HCT116 (cell line): ENCODE measurements at regions not wholly inside any gene's neighbourhood (a gene's known extent, or its start where the extent isn't known, plus 50 kb on each side); places are given as distances from the start of the nearest gene placed in this dataset.

Experiments used
- ATAC-seq: fragments of 200-7000 bp; cut with Tn5 transposase; 2 replicates; pipeline ENCODE4 v1.9.1; 2020; ENCODE audit warnings: mild to moderate bottlenecking, moderate library complexity
- BruUV-seq: library from RNA; stranded (reverse); fragments of 400-500 nt; replicated peaks from 2 replicates; lab custom pipeline; 2021; lab: Mats Ljungman, UMichigan
- CTCF ChIA-PET: fragments of 300-600 bp; sonication (Branson Sonifier 250); formaldehyde crosslinking; loops from one replicate; lab custom pipeline; 2021; ENCODE audit warnings: antibody characterized with exemption; lab: Charles Lee
- POLR2A ChIA-PET: fragments of 300-600, 350-600 bp; sonication (Branson Sonifier 250); formaldehyde crosslinking; loops from one replicate; lab custom pipeline; 2021; ENCODE audit warnings: antibody characterized with exemption; lab: Charles Lee
- RAD21 ChIA-PET, 2 experiments: fragments of 300-600 bp; sonication (Branson Sonifier 250); formaldehyde crosslinking; loops; one replicate each; lab custom pipeline; 2023; ENCODE audit warnings: low total read pairs in 2 of 2; ENCODE audit not compliant: uncharacterized antibody in 2 of 2, unreplicated experiment in 2 of 2, low non-redundant PET in 1 of 2; lab: Charles Lee
- DNase-seq: peaks from one replicate; pipeline ENCODE4 v3.0.0-alpha.2; 2010; ENCODE audit warnings: low read depth, low spot score
- H2AFZ ChIP-seq: fragments of 200-600 bp; shearing (Covaris generic), sonication (generic); 2 replicates; pipeline ENCODE4 v1.6.1; 2017; ENCODE audit warnings: low read depth, mixed run types, mixed read lengths, antibody characterized with exemption, low read length; ENCODE audit not compliant: poor library complexity, severe bottlenecking
- H3K27ac ChIP-seq: 2 replicates; pipeline ENCODE4 v1.5.1; 2012; ENCODE audit warnings: low read depth, low read length
- H3K27me3 ChIP-seq: fragments of 200-600 bp; sonication (generic); 2 replicates; pipeline ENCODE4 v1.6.1; 2016; ENCODE audit warnings: mixed run types, low read length, mixed read lengths; ENCODE audit not compliant: insufficient read depth
- H3K36me3 ChIP-seq, 2 experiments: fragments of 200-500 bp in 1 of 2; fragments of 200-600 bp in 1 of 2; sonication (Bioruptor generic) in 1 of 2; sonication (generic) in 1 of 2; 2 replicates each; pipeline versions ENCODE4 v1.5.1 to v1.6.1; 2014 to 2016; ENCODE audit warnings: low read length in 2 of 2, inconsistent platforms in 1 of 2, mixed read lengths in 1 of 2, mixed run types in 1 of 2; ENCODE audit not compliant: insufficient read depth in 2 of 2, control insufficient read depth in 1 of 2
- H3K4me1 ChIP-seq, 2 experiments: fragments of 200-600 bp in 1 of 2; sonication (generic) in 1 of 2; 2 replicates each; pipeline versions ENCODE4 v1.5.1 to v1.6.1; 2012 to 2017; ENCODE audit warnings: low read length in 2 of 2, inconsistent platforms in 1 of 2, mild to moderate bottlenecking in 1 of 2, mixed read lengths in 1 of 2, mixed run types in 1 of 2, moderate library complexity in 1 of 2; ENCODE audit not compliant: insufficient read depth in 2 of 2, control insufficient read depth in 1 of 2
- H3K4me2 ChIP-seq: fragments of 200-600 bp; sonication (generic); 2 replicates; pipeline ENCODE4 v1.6.1; 2017; ENCODE audit warnings: mixed run types, low read length, mixed read lengths
- H3K4me3 ChIP-seq, 2 experiments: fragments of 200-600 bp in 1 of 2; sonication (generic) in 1 of 2; replicated peaks in 1 of 2; 2 replicates each; pipeline ENCODE4 v1.5.1; 2011 to 2016; ENCODE audit warnings: low read length in 2 of 2, control low read depth in 1 of 2, low read depth in 1 of 2, mild to moderate bottlenecking in 1 of 2, mixed read lengths in 1 of 2, mixed run types in 1 of 2
- H3K79me2 ChIP-seq: fragments of 200-600 bp; sonication (generic); 2 replicates; pipeline ENCODE4 v1.6.1; 2017; ENCODE audit warnings: mild to moderate bottlenecking, mixed run types, low read length, moderate library complexity, mixed read lengths; ENCODE audit not compliant: insufficient read depth
- H3K9ac ChIP-seq: fragments of 200-600 bp; sonication (generic); 2 replicates; pipeline ENCODE4 v1.6.1; 2016; ENCODE audit warnings: low read length, mixed read lengths
- H3K9me2 ChIP-seq: fragments of 200-600 bp; sonication (generic), shearing (Covaris generic); 2 replicates; pipeline ENCODE4 v1.6.1; 2017; ENCODE audit warnings: mixed run types, mild to moderate bottlenecking, moderate library complexity; ENCODE audit not compliant: insufficient read depth
- H3K9me3 ChIP-seq, 2 experiments: fragments of 200-500 bp in 1 of 2; fragments of 200-600 bp in 1 of 2; sonication (Bioruptor generic) in 1 of 2; sonication (generic) in 1 of 2; 2 replicates each; pipeline ENCODE4 v1.6.1; 2014 to 2017; ENCODE audit warnings: low read length in 2 of 2, mixed read lengths in 2 of 2, inconsistent platforms in 1 of 2, low read depth in 1 of 2, mild to moderate bottlenecking in 1 of 2, mixed run types in 1 of 2, moderate library complexity in 1 of 2; ENCODE audit not compliant: control insufficient read depth in 1 of 2, insufficient read depth in 1 of 2
- H4K20me1 ChIP-seq: fragments of 200-600 bp; sonication (generic), shearing (Covaris generic); 2 replicates; pipeline ENCODE4 v1.6.1; 2017; ENCODE audit warnings: mixed run types, mild to moderate bottlenecking, moderate library complexity; ENCODE audit not compliant: insufficient read depth
- CBX3 ChIP-seq: IDR thresholded peaks from 2 replicates; pipeline ENCODE4 v1.6.1; 2012; ENCODE audit warnings: low read depth
- CEBPB ChIP-seq: IDR thresholded peaks from 2 replicates; pipeline ENCODE4 v1.6.1; 2012; ENCODE audit warnings: low read depth
- CTCF ChIP-seq, 3 experiments: fragments of 200-600 bp in 1 of 3; sonication (generic) in 1 of 3; IDR thresholded peaks in 2 of 3; conservative IDR thresholded peaks in 1 of 3; 2 replicates each; pipeline ENCODE4 v1.5.1; 2012 to 2017; ENCODE audit warnings: low read depth in 2 of 3, low read length in 2 of 3, antibody characterized with exemption in 1 of 3, borderline replicate concordance in 1 of 3, control low read depth in 1 of 3, mild to moderate bottlenecking in 1 of 3, mixed read lengths in 1 of 3, mixed run types in 1 of 3, moderate library complexity in 1 of 3; ENCODE audit not compliant: insufficient read depth in 1 of 3
- EGR1 ChIP-seq: IDR thresholded peaks from 2 replicates; pipeline ENCODE4 v1.6.1; 2012; ENCODE audit warnings: low read depth
- ELF1 ChIP-seq: IDR thresholded peaks from 2 replicates; pipeline ENCODE4 v1.6.1; 2012; ENCODE audit warnings: low read depth, borderline replicate concordance
- EZH2 ChIP-seq: fragments of 200-600 bp; sonication (generic); IDR thresholded peaks from 2 replicates; pipeline ENCODE4 v1.6.1; 2017; ENCODE audit warnings: antibody characterized with exemption, mixed run types
- FOSL1 ChIP-seq: IDR thresholded peaks from 2 replicates; pipeline ENCODE4 v1.6.1; 2012; ENCODE audit warnings: low read depth
- JUND ChIP-seq: IDR thresholded peaks from 2 replicates; pipeline ENCODE4 v1.6.1; 2012
- POLR2A ChIP-seq: IDR thresholded peaks from 2 replicates; pipeline ENCODE4 v1.7.0; 2011; ENCODE audit warnings: borderline replicate concordance; ENCODE audit not compliant: insufficient read depth, insufficient read length; ENCODE audit errors: extremely low read depth
- POLR2AphosphoS5 ChIP-seq: IDR thresholded peaks from 2 replicates; pipeline ENCODE4 v1.6.1; 2011; ENCODE audit warnings: mild to moderate bottlenecking, low read depth, low read length, moderate library complexity
- RAD21 ChIP-seq: IDR thresholded peaks from 2 replicates; pipeline ENCODE4 v1.6.1; 2012; ENCODE audit warnings: low read depth, mild to moderate bottlenecking
- REST ChIP-seq: IDR thresholded peaks from 2 replicates; pipeline ENCODE4 v1.6.1; 2012; ENCODE audit warnings: low read depth
- SP1 ChIP-seq: IDR thresholded peaks from 2 replicates; pipeline ENCODE4 v1.6.1; 2012; ENCODE audit warnings: low read depth
- SRF ChIP-seq: IDR thresholded peaks from 2 replicates; pipeline ENCODE4 v1.6.1; 2012; ENCODE audit warnings: low read depth
- TCF7L2 ChIP-seq: IDR thresholded peaks from 2 replicates; pipeline ENCODE4 v1.7.0; 2011; ENCODE audit warnings: borderline replicate concordance, inconsistent platforms; ENCODE audit not compliant: insufficient read depth, insufficient read length; ENCODE audit errors: extremely low read depth
- YY1 ChIP-seq: IDR thresholded peaks from 2 replicates; pipeline ENCODE4 v1.6.1; 2011; ENCODE audit warnings: low read length, low read depth, moderate library complexity, mild to moderate bottlenecking; ENCODE audit not compliant: insufficient replicate concordance; ENCODE audit errors: extremely low read depth
- ZBTB33 ChIP-seq: IDR thresholded peaks from 2 replicates; pipeline ENCODE4 v1.6.1; 2011; ENCODE audit warnings: mild to moderate bottlenecking, low read length, moderate library complexity; ENCODE audit not compliant: insufficient replicate concordance; ENCODE audit errors: extremely low read depth
- ZNF274 ChIP-seq: fragments of 200-500 bp; sonication (Bioruptor generic); IDR thresholded peaks from 2 replicates; pipeline ENCODE4 v1.6.1; 2014; ENCODE audit warnings: mild to moderate bottlenecking, low read depth, low read length, inconsistent platforms
- intact Hi-C: fragments of 100-400 bp; cut with micrococcal nuclease; formaldehyde crosslinking; loops from 2 replicates; pipeline ENCODE4 v1.10.0; 2022
- TF ChIP-seq, protein P1 (sequence below): IDR thresholded peaks from 2 replicates; pipeline ENCODE4 v1.6.1; 2012
- TF ChIP-seq, protein P2 (sequence below): IDR thresholded peaks from 2 replicates; pipeline ENCODE4 v1.6.1; 2012

DNA sequence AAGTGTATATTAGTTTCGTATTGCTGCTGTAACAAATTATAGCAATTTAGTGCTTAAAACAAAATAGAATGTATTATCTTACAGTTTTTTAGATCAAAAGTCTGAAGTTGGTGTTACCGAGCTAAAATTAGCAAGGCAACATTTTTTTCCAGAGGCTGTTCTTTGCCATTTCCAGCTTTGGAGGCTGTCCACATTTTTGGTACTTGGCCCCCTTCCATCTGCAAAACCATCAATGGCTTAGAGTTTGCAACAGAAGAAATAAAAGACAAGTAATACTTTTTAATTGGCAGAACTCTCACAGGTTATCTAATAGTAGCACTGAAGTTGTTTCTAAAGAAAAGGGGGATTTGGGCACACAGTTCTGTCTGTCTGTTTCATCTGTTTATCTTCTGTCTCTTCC, 1248.5 kb downstream of the ROBO1 start:
- H2AFZ ChIP-seq, result no peak overlapping the region
- H3K9me3 ChIP-seq, result peaks cover 4 to 21% of the 10 kb centered on the region in 2 experiments; a peak in 2 of 4 replicates
- ATAC-seq (no peak), DNase-seq (no peak)
- no peaks in the 10 kb centered on the region for H4K20me1 ChIP-seq
- intact Hi-C loops, result no loop called here
- no peaks in the 10 kb centered on the region for H3K4me1 ChIP-seq
- ChIA-PET RAD21 (no interaction called here), CTCF (no interaction called here), POLR2A (no interaction called here)
- no peak overlapping the region for H3K9ac ChIP-seq
- no peaks in the 10 kb centered on the region for H3K9me2 ChIP-seq
- no TSS peak for BruUV-seq
- H3K4me3 ChIP-seq, result no peak overlapping the region
- no peaks in the 10 kb centered on the region for H3K36me3 ChIP-seq
- H3K27me3 ChIP-seq, result no peaks in the 10 kb centered on the region
- no peak overlapping the region for H3K4me2 ChIP-seq
- H3K27ac ChIP-seq, result no peak overlapping the region
- TF ChIP-seq EGR1 (no peak), ELF1 (no peak), REST (no peak), ZNF274 (no peak), SP1 (no peak), FOSL1 (no peak), CBX3 (no peak), EZH2 (no peak), CEBPB (no peak), SRF (no peak), POLR2AphosphoS5 (no peak), POLR2A (no peak), JUND (no peak), YY1 (no peak), RAD21 (no peak), CTCF (IDR thresholded peaks at IDR 0.05 in 2 of 3, conservative IDR thresholded peaks at IDR 0.05 in 1 of 3; ENCODE audit: borderline replicate concordance in 1 of 3, insufficient read depth in 1 of 3, low read depth in 2 of 3, low read length in 2 of 3) (no peak), ZBTB33 (no peak), TCF7L2 (no peak)
- TF ChIP-seq, protein P1, sequence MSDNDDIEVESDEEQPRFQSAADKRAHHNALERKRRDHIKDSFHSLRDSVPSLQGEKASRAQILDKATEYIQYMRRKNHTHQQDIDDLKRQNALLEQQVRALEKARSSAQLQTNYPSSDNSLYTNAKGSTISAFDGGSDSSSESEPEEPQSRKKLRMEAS, result no peak
- TF ChIP-seq, protein P2, sequence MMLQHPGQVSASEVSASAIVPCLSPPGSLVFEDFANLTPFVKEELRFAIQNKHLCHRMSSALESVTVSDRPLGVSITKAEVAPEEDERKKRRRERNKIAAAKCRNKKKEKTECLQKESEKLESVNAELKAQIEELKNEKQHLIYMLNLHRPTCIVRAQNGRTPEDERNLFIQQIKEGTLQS, result no peak
- H3K79me2 ChIP-seq, result no peaks in the 10 kb centered on the region
